Ovary (tissue), 3 donors: ENCODE measurements at regions not wholly inside any gene's neighbourhood (a gene's known extent, or its start where the extent isn't known, plus 50 kb on each side); places are given as distances from the start of the nearest gene placed in this dataset.

Experiments used
- CTCF ChIP-seq, 3 donors: fragments of 450-650 bp in 2 of 3; fragments of 200-600 bp in 1 of 3; IDR thresholded peaks; one replicate each; pipeline versions ENCODE4 v1.5.1 to v1.8.0; 2016 to 2022; ENCODE audit warnings: antibody characterized with exemption in 3 of 3, mild to moderate bottlenecking in 1 of 3
- EP300 ChIP-seq: sonication (generic); formaldehyde crosslinking; IDR thresholded peaks from one replicate; pipeline ENCODE4 v1.6.1; 2017; ENCODE audit warnings: antibody characterized with exemption
- POLR2A ChIP-seq: fragments of 450-650 bp; IDR thresholded peaks from one replicate; pipeline ENCODE4 v1.6.1; 2017; ENCODE audit warnings: antibody characterized with exemption, mild to moderate bottlenecking, moderate library complexity
- donor health status: DM: no; HTN: no; CAD: no.

DNA sequence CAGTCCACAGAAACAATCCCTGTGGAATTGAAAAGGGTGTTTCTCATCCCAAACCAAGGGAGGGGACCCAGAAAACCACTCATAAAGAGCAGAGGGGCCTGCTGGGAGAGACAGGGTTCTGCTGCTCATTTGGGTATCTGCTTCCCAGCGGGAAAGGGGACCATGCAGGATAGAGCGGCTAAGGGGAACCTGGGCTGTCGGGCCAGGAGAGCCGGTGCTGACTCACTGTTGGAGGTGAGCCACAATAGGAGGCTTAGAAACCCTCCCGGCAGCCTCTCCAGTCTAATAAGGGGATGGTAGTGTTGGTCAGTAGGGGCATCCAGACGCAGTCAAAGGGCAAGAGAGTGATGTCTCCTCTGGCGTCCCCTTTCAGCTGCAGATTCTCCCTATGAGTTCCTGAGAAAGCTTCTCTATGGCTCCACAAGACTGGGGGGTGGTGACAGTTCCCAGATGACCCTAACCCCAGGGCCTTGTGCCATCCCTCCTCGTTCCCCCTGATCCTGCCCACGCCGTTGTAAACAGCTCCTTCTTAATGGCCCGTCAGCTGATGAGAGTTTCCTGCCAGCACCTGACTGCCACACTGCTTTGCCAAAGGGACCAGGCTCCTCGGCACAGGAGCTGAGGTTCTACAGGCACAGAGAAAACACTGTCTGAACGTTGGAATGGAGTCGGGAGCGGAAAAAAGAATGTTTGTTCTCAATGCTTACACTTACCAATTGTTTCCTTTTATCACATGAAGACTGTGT lies 646.1 kb upstream of the DEFB115 start:
- no peak for TF ChIP-seq CTCF (IDR thresholded peaks at IDR 0.05)
- TF ChIP-seq POLR2A = no peak
- TF ChIP-seq EP300 = no peak
